Mesenchymal stem cell (in vitro differentiated cells and primary cell): ENCODE measurements at regions not wholly inside any gene's neighbourhood (a gene's known extent, or its start where the extent isn't known, plus 50 kb on each side); places are given as distances from the start of the nearest gene placed in this dataset.

Experiments used
- DNase-seq: peaks from one replicate; pipeline ENCODE4 v3.0.0-alpha.2; 2013
- H2AFZ ChIP-seq: one replicate; pipeline ENCODE4 v1.6.1; 2013; ENCODE audit warnings: low read depth, mild to moderate bottlenecking, control low read depth, inconsistent platforms, low read length, moderate library complexity
- H2AK5ac ChIP-seq: 2 replicates; pipeline ENCODE4 v1.6.1; 2013; ENCODE audit warnings: low read length, moderate library complexity, mild to moderate bottlenecking, inconsistent platforms; ENCODE audit not compliant: severe bottlenecking
- H2BK120ac ChIP-seq: one replicate; pipeline ENCODE4 v1.6.1; 2013; ENCODE audit warnings: low read depth, mild to moderate bottlenecking, inconsistent platforms, low read length, moderate library complexity
- H2BK12ac ChIP-seq, 2 experiments: one replicate each; pipeline ENCODE4 v1.6.1; 2013; ENCODE audit warnings: inconsistent platforms in 2 of 2, low read length in 2 of 2, mild to moderate bottlenecking in 2 of 2, moderate library complexity in 2 of 2, control low read depth in 1 of 2
- H2BK15ac ChIP-seq: one replicate; pipeline ENCODE4 v1.6.1; 2013; ENCODE audit warnings: mild to moderate bottlenecking, low read depth, inconsistent platforms; ENCODE audit not compliant: poor library complexity, severe bottlenecking
- H2BK5ac ChIP-seq: 2 replicates; pipeline ENCODE4 v1.6.1; 2013; ENCODE audit warnings: low read depth, mild to moderate bottlenecking, low read length, control low read depth, inconsistent platforms; ENCODE audit not compliant: poor library complexity, severe bottlenecking
- H3K14ac ChIP-seq, 2 experiments: one replicate each; pipeline ENCODE4 v1.6.1; 2013; ENCODE audit warnings: inconsistent platforms in 2 of 2, low read length in 2 of 2, control low read depth in 1 of 2, mild to moderate bottlenecking in 1 of 2, moderate library complexity in 1 of 2
- H3K18ac ChIP-seq, 2 experiments: one replicate each; pipeline ENCODE4 v1.6.1; 2013; ENCODE audit warnings: inconsistent platforms in 2 of 2, low read length in 2 of 2, control low read depth in 1 of 2, low read depth in 1 of 2, mild to moderate bottlenecking in 1 of 2
- H3K23ac ChIP-seq, 2 experiments: one replicate each; pipeline ENCODE4 v1.6.1; 2013; ENCODE audit warnings: inconsistent platforms in 2 of 2, low read length in 2 of 2, mild to moderate bottlenecking in 2 of 2, moderate library complexity in 2 of 2, control low read depth in 1 of 2
- H3K27ac ChIP-seq: 2 replicates; pipeline ENCODE4 v1.5.1; 2013; ENCODE audit warnings: mild to moderate bottlenecking, moderate library complexity, low read length, control low read depth, inconsistent platforms; ENCODE audit not compliant: poor library complexity, severe bottlenecking
- H3K27me3 ChIP-seq, 2 experiments: 2 replicates each; pipeline versions ENCODE4 v1.6.1 to v1.7.0; 2013; ENCODE audit warnings: low read length in 2 of 2, mild to moderate bottlenecking in 2 of 2, moderate library complexity in 2 of 2, control low read depth in 1 of 2, inconsistent platforms in 1 of 2; ENCODE audit not compliant: control insufficient read depth in 1 of 2, insufficient read depth in 1 of 2
- H3K36me3 ChIP-seq, 2 experiments: 2 replicates each; pipeline versions ENCODE4 v1.6.1 to v1.7.0; 2013; ENCODE audit warnings: low read length in 2 of 2, control low read depth in 1 of 2, inconsistent platforms in 1 of 2, low read depth in 1 of 2, mild to moderate bottlenecking in 1 of 2; ENCODE audit not compliant: insufficient read depth in 2 of 2, control insufficient read depth in 1 of 2
- H3K4ac ChIP-seq, 2 experiments: one replicate each; pipeline ENCODE4 v1.6.1; 2013; ENCODE audit warnings: inconsistent platforms in 2 of 2, low read length in 2 of 2, mild to moderate bottlenecking in 2 of 2, moderate library complexity in 2 of 2, control low read depth in 1 of 2, low read depth in 1 of 2
- H3K4me1 ChIP-seq: 2 replicates; pipeline ENCODE4 v1.6.1; 2013; ENCODE audit warnings: low read depth, low read length, control low read depth; ENCODE audit not compliant: control insufficient read depth, insufficient read depth
- H3K4me2 ChIP-seq: 2 replicates; pipeline ENCODE4 v1.6.1; 2013; ENCODE audit warnings: low read length, mild to moderate bottlenecking, inconsistent platforms; ENCODE audit not compliant: poor library complexity, severe bottlenecking
- H3K4me3 ChIP-seq, 2 experiments: 2 replicates each; pipeline versions ENCODE4 v1.5.1 to v1.7.0; 2013; ENCODE audit warnings: low read length in 2 of 2, mild to moderate bottlenecking in 2 of 2, control low read depth in 1 of 2, low read depth in 1 of 2; ENCODE audit not compliant: insufficient read depth in 1 of 2
- H3K79me1 ChIP-seq: replicated peaks from 2 replicates; pipeline ENCODE4 v1.6.1; 2013; ENCODE audit warnings: mild to moderate bottlenecking, control low read depth, low read length, inconsistent platforms; ENCODE audit not compliant: poor library complexity, severe bottlenecking
- H3K9ac ChIP-seq: 2 replicates; pipeline ENCODE4 v1.7.0; 2013; ENCODE audit warnings: mild to moderate bottlenecking, low read length, moderate library complexity
- H3K9me3 ChIP-seq: 2 replicates; pipeline ENCODE4 v1.7.0; 2013; ENCODE audit warnings: mild to moderate bottlenecking, low read length; ENCODE audit not compliant: control insufficient read depth
- H4K8ac ChIP-seq: one replicate; pipeline ENCODE4 v1.6.1; 2013; ENCODE audit warnings: inconsistent platforms, mild to moderate bottlenecking, low read length, moderate library complexity
- H4K91ac ChIP-seq: one replicate; pipeline ENCODE4 v1.6.1; 2013; ENCODE audit warnings: mild to moderate bottlenecking, low read length, inconsistent platforms
- WGBS: methylation state at CpG from one replicate; pipeline ENCODE4 v1.1.7; 2013; ENCODE audit warnings: mixed read lengths; 5-methylcytosine and 5-hydroxymethylcytosine counted together

DNA sequence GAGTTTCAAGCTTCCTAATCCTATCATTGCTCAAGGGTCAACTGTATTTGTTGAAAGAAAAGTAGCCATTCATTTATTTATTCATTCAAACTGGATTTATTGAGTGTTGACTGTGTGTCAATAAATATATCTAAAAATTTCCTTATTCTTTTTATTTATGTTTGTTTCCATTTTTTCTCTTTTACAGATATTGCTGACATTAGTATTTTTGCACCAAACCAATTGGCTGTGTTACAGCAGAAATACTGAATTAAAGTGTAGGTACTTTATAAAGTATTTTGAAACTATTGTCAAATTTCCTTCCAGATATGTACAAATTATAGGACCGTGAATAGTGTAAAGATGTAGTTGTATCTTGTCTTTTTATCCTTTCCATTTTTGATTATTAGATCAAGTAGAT lies 692.0 kb upstream of the SLC10A2 start:
- H3K27ac ChIP-seq, result no peak overlapping the region
- H3K4me1 ChIP-seq, result no peaks in the 10 kb centered on the region
- H2BK120ac ChIP-seq, result no peak overlapping the region
- no peaks in the 10 kb centered on the region for H3K79me1 ChIP-seq
- WGBS, result no CpG with 5 or more reads among the region's 1 CpG
- no peaks in the 10 kb centered on the region for H3K36me3 ChIP-seq
- H3K18ac ChIP-seq, result no peak overlapping the region
- H3K9ac ChIP-seq, result no peak overlapping the region
- peaks cover 3% of the 10 kb centered on the region for H3K9me3 ChIP-seq
- no peak overlapping the region for H2AK5ac ChIP-seq
- no peak overlapping the region for H3K4ac ChIP-seq
- H2AFZ ChIP-seq, result no peak overlapping the region
- H3K14ac ChIP-seq, result no peak overlapping the region
- H2BK5ac ChIP-seq, result no peak overlapping the region
- H3K4me2 ChIP-seq, result no peak overlapping the region
- H4K91ac ChIP-seq, result no peak overlapping the region
- H3K23ac ChIP-seq, result no peak overlapping the region
- no peak for DNase-seq
- H3K27me3 ChIP-seq, result no peaks in the 10 kb centered on the region
- H3K4me3 ChIP-seq, result no peak overlapping the region
- no peak overlapping the region for H2BK12ac ChIP-seq
- no peak overlapping the region for H2BK15ac ChIP-seq
- no peak overlapping the region for H4K8ac ChIP-seq

DNA sequence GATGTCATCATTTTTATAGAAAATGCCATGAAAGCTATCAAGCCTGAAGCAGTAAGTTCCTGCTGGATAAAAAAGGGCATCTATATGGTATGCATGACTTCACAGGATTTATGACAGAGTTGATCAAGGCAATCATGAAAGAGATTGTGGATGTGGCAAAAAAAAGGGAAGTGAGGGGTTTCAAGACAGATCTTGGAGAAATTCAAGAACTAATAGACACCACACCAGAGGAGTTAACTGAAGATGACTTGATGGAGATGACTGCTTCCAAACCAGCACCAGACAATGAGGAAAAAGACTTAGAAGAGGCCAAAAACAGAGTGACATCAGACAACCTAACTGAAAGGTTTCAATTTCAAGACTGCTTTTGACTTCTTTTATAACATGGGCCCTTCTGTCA lies 691.1 kb upstream of the SLC10A2 start:
- no peaks in the 10 kb centered on the region for H3K36me3 ChIP-seq
- H4K8ac ChIP-seq, result no peak overlapping the region
- no peak overlapping the region for H3K4me2 ChIP-seq
- H3K4me3 ChIP-seq, result no peak overlapping the region
- H4K91ac ChIP-seq, result no peak overlapping the region
- no peak overlapping the region for H3K18ac ChIP-seq
- no peak overlapping the region for H3K9ac ChIP-seq
- no peaks in the 10 kb centered on the region for H3K79me1 ChIP-seq
- H3K4me1 ChIP-seq, result no peaks in the 10 kb centered on the region
- H2AK5ac ChIP-seq, result no peak overlapping the region
- no peak overlapping the region for H2BK120ac ChIP-seq
- DNase-seq, result no peak
- peaks cover 3% of the 10 kb centered on the region for H3K9me3 ChIP-seq
- H2BK5ac ChIP-seq, result no peak overlapping the region
- no peak overlapping the region for H2BK15ac ChIP-seq
- no peak overlapping the region for H3K27ac ChIP-seq
- no peak overlapping the region for H3K14ac ChIP-seq
- no peak overlapping the region for H2AFZ ChIP-seq
- H3K4ac ChIP-seq, result no peak overlapping the region
- no peak overlapping the region for H3K23ac ChIP-seq
- no peaks in the 10 kb centered on the region for H3K27me3 ChIP-seq
- H2BK12ac ChIP-seq, result no peak overlapping the region

DNA sequence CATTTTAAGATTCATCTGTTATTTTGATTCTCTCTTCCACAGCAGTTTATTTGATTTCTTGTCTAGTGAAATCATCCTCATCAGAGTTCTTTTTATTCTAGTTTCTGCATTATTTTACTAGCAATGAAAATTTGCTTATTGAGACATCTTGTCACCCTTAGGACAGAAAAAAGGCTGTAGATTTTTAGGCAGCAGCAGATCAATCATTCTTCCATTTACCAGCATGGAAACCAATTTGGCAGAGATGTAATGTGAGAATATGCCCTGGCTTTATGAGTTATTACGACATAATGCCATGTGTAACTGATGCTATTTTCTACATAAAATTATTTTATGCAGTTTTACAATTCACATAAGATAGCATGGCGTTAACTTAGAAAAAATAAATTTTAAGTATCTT lies 688.6 kb upstream of the SLC10A2 start:
- no peak overlapping the region for H4K91ac ChIP-seq
- no peak overlapping the region for H2BK12ac ChIP-seq
- no peak overlapping the region for H3K23ac ChIP-seq
- no peak overlapping the region for H3K18ac ChIP-seq
- peaks cover 6% of the 10 kb centered on the region for H3K9me3 ChIP-seq
- no peak overlapping the region for H2BK5ac ChIP-seq
- no peak overlapping the region for H3K4me3 ChIP-seq
- H3K14ac ChIP-seq, result no peak overlapping the region
- no peak overlapping the region for H2AK5ac ChIP-seq
- H3K27me3 ChIP-seq, result no peaks in the 10 kb centered on the region
- H3K4ac ChIP-seq, result no peak overlapping the region
- no peak overlapping the region for H2AFZ ChIP-seq
- WGBS, result no CpG with 5 or more reads among the region's 2 CpGs
- no peak overlapping the region for H2BK15ac ChIP-seq
- H2BK120ac ChIP-seq, result no peak overlapping the region
- no peak overlapping the region for H3K4me2 ChIP-seq
- H3K4me1 ChIP-seq, result no peaks in the 10 kb centered on the region
- H3K36me3 ChIP-seq, result no peaks in the 10 kb centered on the region
- no peak overlapping the region for H3K27ac ChIP-seq
- no peak overlapping the region for H3K9ac ChIP-seq
- DNase-seq, result no peak
- no peak overlapping the region for H4K8ac ChIP-seq
- no peaks in the 10 kb centered on the region for H3K79me1 ChIP-seq

DNA sequence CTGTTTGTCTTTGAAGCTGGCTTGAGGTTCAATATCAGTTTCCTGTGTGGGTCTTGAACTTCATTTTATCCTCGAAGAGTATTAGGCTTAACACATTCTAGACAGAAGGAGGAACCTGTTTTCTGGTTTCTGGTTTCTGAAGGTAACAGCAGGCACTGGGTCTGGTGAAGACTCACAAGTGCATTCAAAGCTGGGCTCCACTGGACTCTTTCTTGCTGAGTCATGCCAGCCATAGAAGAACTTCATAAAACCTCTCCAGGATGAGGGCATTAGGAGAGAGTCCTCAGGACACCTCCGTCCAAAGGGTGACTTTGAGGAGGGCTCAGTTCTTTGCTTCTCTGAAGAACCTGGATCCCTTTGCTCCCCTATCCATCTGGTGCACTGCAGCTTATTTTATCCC lies 668.6 kb upstream of the SLC10A2 start:
- Histone ChIP-seq H3K23ac (no peak overlapping the region), H4K8ac (no peak overlapping the region), H3K9me3 (no peaks in the 10 kb centered on the region), H2AFZ (no peak overlapping the region), H3K27ac (no peak overlapping the region), H3K18ac (no peak overlapping the region), H2BK5ac (no peak overlapping the region), H3K79me1 (no peaks in the 10 kb centered on the region), H2AK5ac (no peak overlapping the region), H2BK15ac (no peak overlapping the region), H4K91ac (no peak overlapping the region), H3K36me3 (no peaks in the 10 kb centered on the region), H3K4me3 (no peak overlapping the region), H3K27me3 (no peaks in the 10 kb centered on the region), H3K4me2 (no peak overlapping the region), H3K4ac (no peak overlapping the region), H3K14ac (no peak overlapping the region), H3K4me1 (no peaks in the 10 kb centered on the region), H2BK120ac (no peak overlapping the region), H3K9ac (no peak overlapping the region), H2BK12ac (no peak overlapping the region)
- DNase-seq, result no peak
- 94% methylated on average over 2 of the region's 2 CpGs for whole genome bisulfite sequencing
